ENCODE measurements at regions not wholly inside any gene's neighbourhood (a gene's known extent, or its start where the extent isn't known, plus 50 kb on each side); places are given as distances from the start of the nearest gene placed in this dataset.

- TF ChIP-seq, protein P1, sequence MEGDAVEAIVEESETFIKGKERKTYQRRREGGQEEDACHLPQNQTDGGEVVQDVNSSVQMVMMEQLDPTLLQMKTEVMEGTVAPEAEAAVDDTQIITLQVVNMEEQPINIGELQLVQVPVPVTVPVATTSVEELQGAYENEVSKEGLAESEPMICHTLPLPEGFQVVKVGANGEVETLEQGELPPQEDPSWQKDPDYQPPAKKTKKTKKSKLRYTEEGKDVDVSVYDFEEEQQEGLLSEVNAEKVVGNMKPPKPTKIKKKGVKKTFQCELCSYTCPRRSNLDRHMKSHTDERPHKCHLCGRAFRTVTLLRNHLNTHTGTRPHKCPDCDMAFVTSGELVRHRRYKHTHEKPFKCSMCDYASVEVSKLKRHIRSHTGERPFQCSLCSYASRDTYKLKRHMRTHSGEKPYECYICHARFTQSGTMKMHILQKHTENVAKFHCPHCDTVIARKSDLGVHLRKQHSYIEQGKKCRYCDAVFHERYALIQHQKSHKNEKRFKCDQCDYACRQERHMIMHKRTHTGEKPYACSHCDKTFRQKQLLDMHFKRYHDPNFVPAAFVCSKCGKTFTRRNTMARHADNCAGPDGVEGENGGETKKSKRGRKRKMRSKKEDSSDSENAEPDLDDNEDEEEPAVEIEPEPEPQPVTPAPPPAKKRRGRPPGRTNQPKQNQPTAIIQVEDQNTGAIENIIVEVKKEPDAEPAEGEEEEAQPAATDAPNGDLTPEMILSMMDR (IDR thresholded peaks at IDR 0.05; ENCODE audit: insufficient read depth, low read depth, low read length) = no peak
- TF ChIP-seq EZH2 (IDR thresholded peaks at IDR 0.05; ENCODE audit: insufficient read depth, low read length) = no peak
These were observed 624.4 kb upstream of the PLXNA2 start for GRCh38 chr1:208868554-208868953.
